ENCODE measurements at regions not wholly inside any gene's neighbourhood (a gene's known extent, or its start where the extent isn't known, plus 50 kb on each side); places are given as distances from the start of the nearest gene placed in this dataset.

GRCh38 chr5:158223054-158223600 lies 364.2 kb upstream of the CLINT1 start:
- TF ChIP-seq CTCF (conservative IDR thresholded peaks at IDR 0.05; ENCODE audit: low read length), result no peak
- no peak for TF ChIP-seq EZH2phosphoT487 (IDR thresholded peaks at IDR 0.05; ENCODE audit: borderline replicate concordance, low read depth, low read length)
